HFF-Myc (cell line): ENCODE measurements at regions not wholly inside any gene's neighbourhood (a gene's known extent, or its start where the extent isn't known, plus 50 kb on each side); places are given as distances from the start of the nearest gene placed in this dataset.

Source experiments
- DNase-seq: peaks from one replicate; pipeline ENCODE4 v3.0.0-alpha.2; 2011; ENCODE audit warnings: low read depth; ENCODE audit errors: extremely low read depth
- H3K4me3 ChIP-seq: replicated peaks from 2 replicates; pipeline ENCODE4 v1.5.1; 2011; ENCODE audit warnings: low read depth, mild to moderate bottlenecking, control low read depth, low read length
- CTCF ChIP-seq: IDR thresholded peaks from 2 replicates; pipeline ENCODE4 v1.5.1; 2012; ENCODE audit warnings: mild to moderate bottlenecking, low read depth, low read length, control low read depth; ENCODE audit errors: missing control alignments

DNA sequence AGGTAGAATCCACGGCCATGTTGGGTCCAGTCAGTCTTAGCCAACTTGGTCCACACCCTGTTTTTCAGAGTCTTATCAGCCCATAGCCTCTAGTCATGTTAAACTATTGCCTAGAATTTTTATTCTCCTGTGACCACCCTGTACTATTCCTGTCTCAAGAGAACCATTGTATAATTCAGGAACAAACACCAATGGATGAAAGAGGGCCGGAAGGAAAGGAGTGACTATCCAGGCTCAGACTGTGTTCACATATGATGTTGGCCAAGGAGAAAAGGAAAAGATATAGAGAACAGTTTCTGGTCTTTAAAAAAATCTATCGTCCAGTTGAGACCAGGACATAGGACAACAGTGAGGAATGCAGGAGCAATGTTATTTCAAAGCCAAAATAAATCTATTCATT is 82.9 kb upstream of the SETBP1 start:
- no peak overlapping the region for H3K4me3 ChIP-seq
- no peak for TF ChIP-seq CTCF
- no peak for DNase-seq

DNA sequence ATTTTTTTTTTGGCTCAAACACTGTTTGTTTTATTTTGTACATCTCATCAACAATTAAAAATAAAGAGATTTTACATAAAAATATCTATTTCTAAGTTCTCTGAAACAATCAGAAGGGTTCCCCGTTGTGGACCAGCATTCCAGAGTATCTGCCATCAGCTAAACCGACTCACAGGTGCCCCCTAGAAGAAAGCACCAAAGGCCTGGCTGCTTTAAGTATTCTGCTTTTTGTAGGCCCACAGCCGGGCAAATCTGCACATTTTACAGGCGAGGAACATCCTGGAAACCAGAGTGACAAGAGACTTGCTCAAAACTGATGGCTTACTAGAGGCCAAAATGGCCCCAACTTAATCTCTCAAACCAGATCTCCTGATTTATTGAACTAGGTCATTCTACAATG is 82.2 kb upstream of the SETBP1 start:
- no peak for DNase-seq
- no peak overlapping the region for H3K4me3 ChIP-seq
- TF ChIP-seq CTCF, result no peak

- no peak overlapping the region for H3K4me3 ChIP-seq
- no peak for DNase-seq
- no peak for TF ChIP-seq CTCF
Measured at GRCh38 chr18:44599412-44599811, 81.3 kb upstream of the SETBP1 start.

GRCh38 chr18:44601447-44601846 is 79.2 kb upstream of the SETBP1 start:
- TF ChIP-seq CTCF, result no peak
- DNase-seq, result peak; percentile 81
- no peak overlapping the region for H3K4me3 ChIP-seq

- H3K4me3 ChIP-seq, result no peak overlapping the region
- DNase-seq, result peak; percentile 82
- TF ChIP-seq CTCF, result no peak
Measured at GRCh38 chr18:44602380-44602779, 78.3 kb upstream of the SETBP1 start.

DNA sequence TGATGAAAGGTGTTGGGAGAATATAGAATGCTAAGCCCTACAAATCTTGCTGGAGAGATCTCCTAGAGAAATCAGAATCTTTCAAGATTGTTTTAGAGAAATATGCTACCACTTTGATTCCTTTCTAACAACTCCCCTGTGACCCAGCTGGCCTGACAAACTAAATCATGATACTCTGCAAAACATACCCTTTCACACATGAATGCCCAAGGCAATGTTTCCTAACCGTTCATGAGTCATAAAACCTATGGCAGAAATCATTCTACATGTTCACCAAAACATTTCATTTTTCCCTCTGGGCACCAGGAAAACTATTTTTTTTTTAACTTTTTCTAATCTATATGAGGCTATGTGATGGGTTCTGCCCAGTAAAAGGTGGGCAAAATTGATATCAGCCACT is 77.8 kb upstream of the SETBP1 start:
- no peak overlapping the region for H3K4me3 ChIP-seq
- TF ChIP-seq CTCF, result no peak
- DNase-seq, result no peak

DNA sequence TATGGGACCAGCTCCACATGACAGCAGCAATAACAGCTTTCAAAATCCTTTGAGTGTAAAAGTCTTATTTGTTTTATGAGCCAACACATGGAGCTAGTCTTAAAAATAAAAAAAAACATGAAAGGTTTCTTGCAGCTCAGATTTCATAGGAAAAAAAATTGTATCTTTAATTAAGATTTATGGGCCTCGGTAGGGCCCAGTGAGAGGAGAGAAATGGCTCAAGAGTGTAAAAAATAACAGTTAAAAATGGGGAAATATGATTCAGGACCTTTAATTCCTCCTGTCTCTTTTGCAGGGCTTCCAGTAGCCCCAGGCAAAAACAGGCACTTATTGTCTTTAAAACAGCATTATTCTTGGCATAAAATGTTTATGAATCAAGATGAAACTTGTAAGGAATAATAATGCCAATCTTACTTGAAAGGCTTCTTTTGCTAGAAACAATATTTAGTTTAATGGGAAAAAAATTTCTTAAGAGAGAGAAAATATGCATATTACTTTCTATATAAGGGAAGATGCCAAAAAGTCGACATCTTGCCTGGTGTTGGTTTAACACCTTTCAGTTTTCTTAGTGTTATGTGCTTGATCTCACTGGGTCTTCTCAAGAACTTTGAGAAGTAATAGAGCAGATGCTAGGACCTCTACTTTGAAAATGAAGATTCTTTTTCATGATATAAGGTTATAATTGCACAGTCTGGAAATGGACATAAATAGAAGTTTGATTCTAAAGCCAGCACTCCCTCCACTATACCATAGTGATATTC is 71.3 kb upstream of the SETBP1 start:
- TF ChIP-seq CTCF, result no peak
- no peak for DNase-seq
- no peak overlapping the region for H3K4me3 ChIP-seq
